ENCODE measurements at regions not wholly inside any gene's neighbourhood (a gene's known extent, or its start where the extent isn't known, plus 50 kb on each side); places are given as distances from the start of the nearest gene placed in this dataset.
A peak's percentile ranks its signal among the peaks of the same experiment; 100 is the strongest.

GRCh38 chr1:218643926-218644325 is 298.8 kb downstream of the TGFB2 start:
- TF ChIP-seq CTCF (IDR thresholded peaks at IDR 0.05) (no peak), POLR2A (IDR thresholded peaks at IDR 0.05) (no peak), POLR2AphosphoS5 (IDR thresholded peaks at IDR 0.05) (no peak)
- intact Hi-C loops (cut with DNase I), result no loop called here
- 86% methylated on average over 2 of the region's 2 CpGs for WGBS

GRCh38 chr1:218646288-218646687 is 301.2 kb downstream of the TGFB2 start:
- Histone ChIP-seq H3K9me3 (no peaks in the 10 kb centered on the region), H3K36me3 (no peaks in the 10 kb centered on the region), H3K4me1 (replicated peaks) (no peaks in the 10 kb centered on the region), H3K4me3 (no peak overlapping the region), H3K27me3 (replicated peaks; ENCODE audit: insufficient read depth) (no peaks in the 10 kb centered on the region), H3K27ac (peak overlapping the region in 1 of 2 donors; percentile 48)
- 54% methylated on average over 4 of the region's 4 CpGs for WGBS
- TF ChIP-seq POLR2AphosphoS5 (IDR thresholded peaks at IDR 0.05) (peak; percentile 63), CTCF (IDR thresholded peaks at IDR 0.05) (no peak)
- intact Hi-C loops (cut with DNase I), result no loop called here
- no peak for DNase-seq (ENCODE audit: low spot score)

More at GRCh38 chr1:218643926-218644325, 298.8 kb downstream of the TGFB2 start:
- DNase-seq (ENCODE audit: low spot score), result no peak
- Histone ChIP-seq H3K9me3 (no peaks in the 10 kb centered on the region), H3K27ac (no peak overlapping the region), H3K4me1 (replicated peaks) (no peaks in the 10 kb centered on the region), H3K36me3 (no peaks in the 10 kb centered on the region), H3K4me3 (no peak overlapping the region), H3K27me3 (replicated peaks; ENCODE audit: insufficient read depth) (no peaks in the 10 kb centered on the region)

GRCh38 chr1:218656301-218657037 is 311.3 kb downstream of the TGFB2 start:
- TF ChIP-seq CTCF (IDR thresholded peaks at IDR 0.05), result no peak
- no peak for TF ChIP-seq POLR2AphosphoS5 (IDR thresholded peaks at IDR 0.05)
- no peak for TF ChIP-seq POLR2A (IDR thresholded peaks at IDR 0.05)
- no peaks in the 10 kb centered on the region for H3K9me3 ChIP-seq
- no peaks in the 10 kb centered on the region for H3K36me3 ChIP-seq
- intact Hi-C loops (cut with DNase I), result no loop called here
- no peaks in the 10 kb centered on the region for H3K4me1 ChIP-seq (replicated peaks)
- no peak for DNase-seq (ENCODE audit: low spot score)
- H3K27ac ChIP-seq, result no peak overlapping the region
- H3K4me3 ChIP-seq, result no peak overlapping the region
- WGBS, result 69% methylated on average over 3 of the region's 3 CpGs
- no peaks in the 10 kb centered on the region for H3K27me3 ChIP-seq (replicated peaks; ENCODE audit: insufficient read depth)

- H3K27ac ChIP-seq, result no peak overlapping the region
- no peak for TF ChIP-seq CTCF (IDR thresholded peaks at IDR 0.05)
- TF ChIP-seq POLR2A (IDR thresholded peaks at IDR 0.05), result no peak
- TF ChIP-seq POLR2AphosphoS5 (IDR thresholded peaks at IDR 0.05), result no peak
- H3K4me3 ChIP-seq, result no peak overlapping the region
- intact Hi-C loops (cut with DNase I), result no loop called here
- WGBS, result 90% methylated on average over 2 of the region's 2 CpGs
- no peaks in the 10 kb centered on the region for H3K4me1 ChIP-seq (replicated peaks)
- no peaks in the 10 kb centered on the region for H3K27me3 ChIP-seq (replicated peaks; ENCODE audit: insufficient read depth)
- H3K9me3 ChIP-seq, result no peaks in the 10 kb centered on the region
- no peaks in the 10 kb centered on the region for H3K36me3 ChIP-seq
- DNase-seq (ENCODE audit: low spot score), result no peak
Observed at GRCh38 chr1:218658269-218658668, 313.1 kb downstream of the TGFB2 start.

- H3K36me3 ChIP-seq, result no peaks in the 10 kb centered on the region
- H3K4me1 ChIP-seq (replicated peaks), result no peaks in the 10 kb centered on the region
- WGBS, result 80% methylated on average over 6 of the region's 6 CpGs
- no peaks in the 10 kb centered on the region for H3K9me3 ChIP-seq
- DNase-seq (ENCODE audit: low spot score), result no peak
- intact Hi-C loops (cut with DNase I), result no loop called here
- H3K27me3 ChIP-seq (replicated peaks; ENCODE audit: insufficient read depth), result no peaks in the 10 kb centered on the region
- H3K27ac ChIP-seq, result no peak overlapping the region
- no peak overlapping the region for H3K4me3 ChIP-seq
- TF ChIP-seq POLR2A (IDR thresholded peaks at IDR 0.05), result no peak
- no peak for TF ChIP-seq POLR2AphosphoS5 (IDR thresholded peaks at IDR 0.05)
- TF ChIP-seq CTCF (IDR thresholded peaks at IDR 0.05), result no peak
Observed at GRCh38 chr1:218658899-218659298, 313.8 kb downstream of the TGFB2 start.
